Ishikawa (cell line): ENCODE measurements at regions not wholly inside any gene's neighbourhood (a gene's known extent, or its start where the extent isn't known, plus 50 kb on each side); places are given as distances from the start of the nearest gene placed in this dataset.

ENCODE experiments used
- CEBPB ChIP-seq: IDR thresholded peaks from 2 replicates; pipeline ENCODE4 v1.6.1; 2012
- CREB1 ChIP-seq: IDR thresholded peaks from 2 replicates; pipeline ENCODE4 v1.6.1; 2012; ENCODE audit warnings: low read depth
- EGR1 ChIP-seq: IDR thresholded peaks from 2 replicates; pipeline ENCODE4 v1.6.1; 2012
- EP300 ChIP-seq: IDR thresholded peaks from 2 replicates; pipeline ENCODE4 v1.6.1; 2012; ENCODE audit warnings: borderline replicate concordance
- FOXM1 ChIP-seq: IDR thresholded peaks from 2 replicates; pipeline ENCODE4 v1.6.1; 2012; ENCODE audit warnings: low read depth, borderline replicate concordance
- MAX ChIP-seq: IDR thresholded peaks from 2 replicates; pipeline ENCODE4 v1.6.1; 2012
- NFIC ChIP-seq: IDR thresholded peaks from 2 replicates; pipeline ENCODE4 v1.6.1; 2012
- RAD21 ChIP-seq: IDR thresholded peaks from 2 replicates; pipeline ENCODE4 v1.6.1; 2012; ENCODE audit warnings: low read depth
- TAF1 ChIP-seq: IDR thresholded peaks from 2 replicates; pipeline ENCODE4 v1.6.1; 2012; ENCODE audit warnings: low read depth, mild to moderate bottlenecking
- TCF12 ChIP-seq: IDR thresholded peaks from 2 replicates; pipeline ENCODE4 v1.6.1; 2012; ENCODE audit warnings: low read depth
- TEAD4 ChIP-seq: IDR thresholded peaks from 2 replicates; pipeline ENCODE4 v1.6.1; 2012
- YY1 ChIP-seq: IDR thresholded peaks from 2 replicates; pipeline ENCODE4 v1.6.1; 2012; ENCODE audit warnings: low read depth
- ZBTB7A ChIP-seq: IDR thresholded peaks from 2 replicates; pipeline ENCODE4 v1.6.1; 2012; ENCODE audit warnings: low read depth
- TF ChIP-seq, protein P1 (sequence below): IDR thresholded peaks from 2 replicates; pipeline ENCODE4 v1.6.1; 2012; ENCODE audit warnings: low read depth, mild to moderate bottlenecking
- TF ChIP-seq, protein P2 (sequence below): IDR thresholded peaks from 2 replicates; pipeline ENCODE4 v1.6.1; 2012

DNA sequence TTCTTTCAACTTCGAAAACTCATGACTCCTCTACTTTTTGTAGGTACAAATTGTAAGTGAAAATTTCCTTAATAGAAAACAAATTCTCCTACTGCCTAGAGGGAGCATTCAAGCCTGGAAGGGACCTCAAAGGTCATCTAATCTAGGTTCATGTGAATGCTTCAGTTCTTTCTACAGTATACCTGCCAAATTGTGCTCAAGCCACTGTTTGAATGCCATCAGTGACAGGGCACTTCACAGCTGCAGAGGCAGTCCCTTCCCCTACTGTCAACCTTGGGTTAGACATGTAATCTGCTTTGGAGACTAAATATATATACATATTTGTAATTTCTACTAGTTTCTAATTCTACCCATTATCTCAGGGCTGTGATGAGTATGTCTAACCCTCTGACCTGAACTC lies 681.3 kb upstream of the CDH2 start:
- TF ChIP-seq TCF12 (no peak), RAD21 (no peak), TEAD4 (no peak), FOXM1 (no peak), TAF1 (no peak), MAX (no peak)

- TF ChIP-seq, protein P1, sequence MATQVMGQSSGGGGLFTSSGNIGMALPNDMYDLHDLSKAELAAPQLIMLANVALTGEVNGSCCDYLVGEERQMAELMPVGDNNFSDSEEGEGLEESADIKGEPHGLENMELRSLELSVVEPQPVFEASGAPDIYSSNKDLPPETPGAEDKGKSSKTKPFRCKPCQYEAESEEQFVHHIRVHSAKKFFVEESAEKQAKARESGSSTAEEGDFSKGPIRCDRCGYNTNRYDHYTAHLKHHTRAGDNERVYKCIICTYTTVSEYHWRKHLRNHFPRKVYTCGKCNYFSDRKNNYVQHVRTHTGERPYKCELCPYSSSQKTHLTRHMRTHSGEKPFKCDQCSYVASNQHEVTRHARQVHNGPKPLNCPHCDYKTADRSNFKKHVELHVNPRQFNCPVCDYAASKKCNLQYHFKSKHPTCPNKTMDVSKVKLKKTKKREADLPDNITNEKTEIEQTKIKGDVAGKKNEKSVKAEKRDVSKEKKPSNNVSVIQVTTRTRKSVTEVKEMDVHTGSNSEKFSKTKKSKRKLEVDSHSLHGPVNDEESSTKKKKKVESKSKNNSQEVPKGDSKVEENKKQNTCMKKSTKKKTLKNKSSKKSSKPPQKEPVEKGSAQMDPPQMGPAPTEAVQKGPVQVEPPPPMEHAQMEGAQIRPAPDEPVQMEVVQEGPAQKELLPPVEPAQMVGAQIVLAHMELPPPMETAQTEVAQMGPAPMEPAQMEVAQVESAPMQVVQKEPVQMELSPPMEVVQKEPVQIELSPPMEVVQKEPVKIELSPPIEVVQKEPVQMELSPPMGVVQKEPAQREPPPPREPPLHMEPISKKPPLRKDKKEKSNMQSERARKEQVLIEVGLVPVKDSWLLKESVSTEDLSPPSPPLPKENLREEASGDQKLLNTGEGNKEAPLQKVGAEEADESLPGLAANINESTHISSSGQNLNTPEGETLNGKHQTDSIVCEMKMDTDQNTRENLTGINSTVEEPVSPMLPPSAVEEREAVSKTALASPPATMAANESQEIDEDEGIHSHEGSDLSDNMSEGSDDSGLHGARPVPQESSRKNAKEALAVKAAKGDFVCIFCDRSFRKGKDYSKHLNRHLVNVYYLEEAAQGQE = no peak
- TF ChIP-seq TCF12 (no peak), FOXM1 (no peak), YY1 (no peak), EGR1 (no peak), CREB1 (no peak), RAD21 (no peak), ZBTB7A (no peak)
These were observed 679.1 kb upstream of the CDH2 start for GRCh38 chr18:28855989-28856388.

DNA sequence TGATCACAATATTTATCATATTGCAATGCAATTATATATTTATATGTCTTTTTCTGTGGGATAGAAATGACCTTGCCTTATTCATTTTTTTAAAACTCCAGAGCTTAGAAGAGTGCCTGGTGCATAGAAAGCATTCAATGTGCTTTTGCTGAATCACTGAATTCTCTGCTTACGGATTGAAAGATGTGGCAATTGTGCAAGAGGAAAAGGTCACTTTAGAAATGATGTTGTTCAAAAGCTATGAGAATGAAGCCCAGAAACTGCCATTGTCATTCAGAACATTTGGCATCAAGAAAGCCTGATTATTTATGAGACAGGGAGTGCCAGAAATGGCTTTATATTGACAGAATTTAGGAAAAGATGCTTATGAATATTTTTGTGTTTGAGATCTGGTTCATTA lies 678.6 kb upstream of the CDH2 start:
- TF ChIP-seq CEBPB (peak; percentile 67), YY1 (no peak), EP300 (no peak), NFIC (no peak), CREB1 (no peak), MAX (no peak), TEAD4 (no peak), EGR1 (no peak)
- TF ChIP-seq, protein P1 = no peak

GRCh38 chr18:28854964-28855363 lies 678.0 kb upstream of the CDH2 start:
- no peak for TF ChIP-seq ZBTB7A
- no peak for TF ChIP-seq EGR1
- TF ChIP-seq, protein P1 = no peak
- no peak for TF ChIP-seq TAF1
- no peak for TF ChIP-seq TEAD4
- no peak for TF ChIP-seq CREB1
- TF ChIP-seq CEBPB = no peak
- no peak for TF ChIP-seq EP300
- TF ChIP-seq, protein P2, sequence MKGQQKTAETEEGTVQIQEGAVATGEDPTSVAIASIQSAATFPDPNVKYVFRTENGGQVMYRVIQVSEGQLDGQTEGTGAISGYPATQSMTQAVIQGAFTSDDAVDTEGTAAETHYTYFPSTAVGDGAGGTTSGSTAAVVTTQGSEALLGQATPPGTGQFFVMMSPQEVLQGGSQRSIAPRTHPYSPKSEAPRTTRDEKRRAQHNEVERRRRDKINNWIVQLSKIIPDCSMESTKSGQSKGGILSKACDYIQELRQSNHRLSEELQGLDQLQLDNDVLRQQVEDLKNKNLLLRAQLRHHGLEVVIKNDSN = no peak
- TF ChIP-seq NFIC = no peak
- TF ChIP-seq YY1 = no peak
- TF ChIP-seq MAX = no peak
- no peak for TF ChIP-seq FOXM1
- no peak for TF ChIP-seq RAD21

DNA sequence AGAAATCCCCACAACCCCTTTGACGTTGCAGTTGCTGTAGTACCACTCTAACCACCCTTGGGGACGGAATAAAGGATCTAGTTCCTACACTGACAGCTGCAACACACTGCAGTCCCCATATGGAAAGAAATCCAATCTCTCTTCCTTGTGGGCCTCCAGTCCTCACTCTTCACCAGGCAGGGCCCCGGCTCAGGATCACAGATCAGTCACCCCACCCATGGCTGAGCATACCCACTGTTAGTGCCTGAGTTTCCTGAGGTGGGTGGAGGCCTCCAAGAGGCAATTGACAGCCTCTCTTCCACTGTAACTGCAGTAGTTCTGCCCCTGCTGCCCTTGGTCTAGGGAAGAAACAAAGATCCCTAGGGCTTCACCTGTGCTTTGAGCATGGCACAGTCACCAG lies 670.0 kb upstream of the CDH2 start:
- TF ChIP-seq, protein P1 = no peak
- TF ChIP-seq YY1 (no peak), EP300 (no peak), EGR1 (no peak), TEAD4 (no peak), FOXM1 (no peak), CEBPB (no peak)
- TF ChIP-seq, protein P2 = no peak
